Prostate gland (tissue), 2 donors: ENCODE measurements at regions not wholly inside any gene's neighbourhood (a gene's known extent, or its start where the extent isn't known, plus 50 kb on each side); places are given as distances from the start of the nearest gene placed in this dataset.

ENCODE experiments used
- DNase-seq: peaks from one replicate; pipeline ENCODE4 v3.0.0-alpha.2; 2019; ENCODE audit warnings: low spot score
- H3K27ac ChIP-seq, 2 donors: fragments of 200-600 bp; sonication (generic); 2 replicates each; pipeline ENCODE4 v1.5.1; 2017 to 2019
- H3K27me3 ChIP-seq: fragments of 200-600 bp; sonication (generic); replicated peaks from 2 replicates; pipeline ENCODE4 v1.5.1; 2019; ENCODE audit not compliant: insufficient read depth
- H3K36me3 ChIP-seq, 2 donors: fragments of 200-600 bp; sonication (generic); 1 replicate in 1 of 2; 2 replicates in 1 of 2; pipeline versions ENCODE4 v1.5.1 to v1.8.1; 2017 to 2019
- H3K4me1 ChIP-seq: fragments of 200-600 bp; sonication (generic); replicated peaks from 2 replicates; pipeline ENCODE4 v1.5.1; 2019
- H3K4me3 ChIP-seq, 2 donors: fragments of 200-600 bp; sonication (generic); 2 replicates each; pipeline ENCODE4 v1.5.1; 2017 to 2019
- H3K9me3 ChIP-seq: fragments of 200-600 bp; sonication (generic); 2 replicates; pipeline ENCODE4 v1.5.1; 2017
- CTCF ChIP-seq, 4 experiments: fragments of 200-600 bp in 2 of 4; fragments of 450-650 bp in 2 of 4; sonication (generic) in 2 of 4; IDR thresholded peaks; 1 replicate in 3 of 4; 2 replicates in 1 of 4; pipeline ENCODE4 v1.5.1; 2016 to 2019; ENCODE audit warnings: antibody characterized with exemption in 4 of 4, mild to moderate bottlenecking in 2 of 4, moderate library complexity in 2 of 4
- POLR2A ChIP-seq: fragments of 450-650 bp; IDR thresholded peaks from one replicate; pipeline ENCODE4 v1.6.1; 2016; ENCODE audit warnings: antibody characterized with exemption, mild to moderate bottlenecking
- POLR2AphosphoS5 ChIP-seq: sonication (generic); formaldehyde crosslinking; IDR thresholded peaks from one replicate; pipeline ENCODE4 v1.6.1; 2017; ENCODE audit warnings: antibody characterized with exemption
- WGBS: methylation state at CpG from one replicate; pipeline ENCODE4 v1.1.5; 2018; 5-methylcytosine and 5-hydroxymethylcytosine counted together
- intact Hi-C: fragments of 100-400 bp; cut with DNase I; formaldehyde crosslinking; loops from one replicate; pipeline ENCODE4 v1.14.2; 2022

- Histone ChIP-seq H3K4me3 (no peak overlapping the region), H3K9me3 (no peaks in the 10 kb centered on the region), H3K27me3 (no peaks in the 10 kb centered on the region), H3K4me1 (no peaks in the 10 kb centered on the region), H3K36me3 (no peaks in the 10 kb centered on the region), H3K27ac (no peak overlapping the region)
- intact Hi-C loops: no loop called here
- 91% methylated on average over 3 of the region's 3 CpGs for whole genome bisulfite sequencing
- no peak for DNase-seq
- TF ChIP-seq POLR2A (no peak), POLR2AphosphoS5 (no peak), CTCF (IDR thresholded peaks at IDR 0.05) (no peak)
These were observed 218.5 kb downstream of the RPS29 start for GRCh38 chr14:49367696-49368095.

GRCh38 chr14:49366416-49366815, 219.8 kb downstream of the RPS29 start:
- Histone ChIP-seq H3K27me3 (no peaks in the 10 kb centered on the region), H3K27ac (no peak overlapping the region), H3K9me3 (no peaks in the 10 kb centered on the region), H3K4me3 (no peak overlapping the region), H3K36me3 (no peaks in the 10 kb centered on the region), H3K4me1 (no peaks in the 10 kb centered on the region)
- intact Hi-C loops: no loop called here
- no peak for DNase-seq
- 32% methylated on average over 1 of the region's 1 CpG for WGBS
- no peak for TF ChIP-seq POLR2AphosphoS5
- no peak for TF ChIP-seq POLR2A

- Histone ChIP-seq H3K9me3 (no peaks in the 10 kb centered on the region), H3K4me1 (no peaks in the 10 kb centered on the region), H3K27me3 (no peaks in the 10 kb centered on the region), H3K27ac (no peak overlapping the region), H3K36me3 (no peaks in the 10 kb centered on the region), H3K4me3 (no peak overlapping the region)
- WGBS: 65% methylated on average over 1 of the region's 1 CpG
- no peak for TF ChIP-seq CTCF (IDR thresholded peaks at IDR 0.05)
- TF ChIP-seq POLR2AphosphoS5: no peak
- TF ChIP-seq POLR2A: no peak
- no peak for DNase-seq
- intact Hi-C loops: no loop called here
These were observed 221.4 kb downstream of the RPS29 start for GRCh38 chr14:49364752-49365117.

GRCh38 chr14:49363821-49364751, 222.1 kb downstream of the RPS29 start:
- H3K27ac ChIP-seq: no peak overlapping the region
- no peaks in the 10 kb centered on the region for H3K36me3 ChIP-seq
- no peaks in the 10 kb centered on the region for H3K9me3 ChIP-seq
- intact Hi-C loops: no loop called here
- WGBS: 33% methylated on average over 5 of the region's 5 CpGs
- TF ChIP-seq POLR2AphosphoS5 (no peak), CTCF (IDR thresholded peaks at IDR 0.05) (no peak), POLR2A (no peak)
- DNase-seq: no peak
- H3K4me1 ChIP-seq: no peaks in the 10 kb centered on the region
- no peak overlapping the region for H3K4me3 ChIP-seq
- no peaks in the 10 kb centered on the region for H3K27me3 ChIP-seq

- H3K4me3 ChIP-seq: no peak overlapping the region
- intact Hi-C loops: no loop called here
- 58% methylated on average over 1 of the region's 1 CpG for WGBS
- H3K4me1 ChIP-seq: no peaks in the 10 kb centered on the region
- no peaks in the 10 kb centered on the region for H3K9me3 ChIP-seq
- H3K27me3 ChIP-seq: no peaks in the 10 kb centered on the region
- DNase-seq: no peak
- H3K27ac ChIP-seq: no peak overlapping the region
- H3K36me3 ChIP-seq: no peaks in the 10 kb centered on the region
- TF ChIP-seq CTCF (IDR thresholded peaks at IDR 0.05): no peak
These were observed 223.3 kb downstream of the RPS29 start for GRCh38 chr14:49362916-49363315.
